ENCODE measurements at regions not wholly inside any gene's neighbourhood (a gene's known extent, or its start where the extent isn't known, plus 50 kb on each side); places are given as distances from the start of the nearest gene placed in this dataset.

DNA sequence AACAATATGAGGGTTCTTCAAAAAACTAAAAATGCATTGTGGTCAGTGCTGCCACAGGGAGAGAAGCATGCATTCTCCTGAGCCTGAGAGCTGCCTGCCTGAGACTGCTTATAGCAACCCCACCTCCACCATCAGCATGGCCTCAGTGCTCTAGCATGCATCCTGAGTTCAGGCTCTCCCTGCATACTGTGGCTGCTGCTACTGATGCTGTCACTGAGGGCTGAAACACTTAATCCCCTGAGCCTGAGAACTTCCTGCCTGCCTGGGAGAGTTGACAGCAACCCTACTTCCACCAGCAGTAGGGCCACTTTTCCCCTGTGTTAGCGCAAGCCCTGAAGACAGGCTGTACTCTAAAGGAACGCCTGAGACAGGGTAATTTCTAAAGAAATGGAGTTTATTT is 206.0 kb downstream of the FBXO4 start:
- no peak for TF ChIP-seq POLR2A (IDR thresholded peaks at IDR 0.05)
- TF ChIP-seq, protein P1, sequence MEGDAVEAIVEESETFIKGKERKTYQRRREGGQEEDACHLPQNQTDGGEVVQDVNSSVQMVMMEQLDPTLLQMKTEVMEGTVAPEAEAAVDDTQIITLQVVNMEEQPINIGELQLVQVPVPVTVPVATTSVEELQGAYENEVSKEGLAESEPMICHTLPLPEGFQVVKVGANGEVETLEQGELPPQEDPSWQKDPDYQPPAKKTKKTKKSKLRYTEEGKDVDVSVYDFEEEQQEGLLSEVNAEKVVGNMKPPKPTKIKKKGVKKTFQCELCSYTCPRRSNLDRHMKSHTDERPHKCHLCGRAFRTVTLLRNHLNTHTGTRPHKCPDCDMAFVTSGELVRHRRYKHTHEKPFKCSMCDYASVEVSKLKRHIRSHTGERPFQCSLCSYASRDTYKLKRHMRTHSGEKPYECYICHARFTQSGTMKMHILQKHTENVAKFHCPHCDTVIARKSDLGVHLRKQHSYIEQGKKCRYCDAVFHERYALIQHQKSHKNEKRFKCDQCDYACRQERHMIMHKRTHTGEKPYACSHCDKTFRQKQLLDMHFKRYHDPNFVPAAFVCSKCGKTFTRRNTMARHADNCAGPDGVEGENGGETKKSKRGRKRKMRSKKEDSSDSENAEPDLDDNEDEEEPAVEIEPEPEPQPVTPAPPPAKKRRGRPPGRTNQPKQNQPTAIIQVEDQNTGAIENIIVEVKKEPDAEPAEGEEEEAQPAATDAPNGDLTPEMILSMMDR (IDR thresholded peaks at IDR 0.05) = no peak
- no peak for TF ChIP-seq POLR2AphosphoS5 (IDR thresholded peaks at IDR 0.05; ENCODE audit: insufficient read depth in 1 of 2, low read depth in 1 of 2)

Measured in vagina (tissue), 2 donors.